HG02678 (cell line): ENCODE measurements at regions not wholly inside any gene's neighbourhood (a gene's known extent, or its start where the extent isn't known, plus 50 kb on each side); places are given as distances from the start of the nearest gene placed in this dataset.
"Not testable (repeated sequence)": the region's sequence is repeated elsewhere in the genome, so short reads cannot be mapped to it uniquely, and the experiment has no call there.

Experiments
- ATAC-seq: cut with Tn5 transposase; IDR thresholded peaks from one replicate; pipeline ENCODE4 v1.9.1; 2021; ENCODE audit warnings: mild to moderate bottlenecking, moderate library complexity; ENCODE audit not compliant: unreplicated experiment

DNA sequence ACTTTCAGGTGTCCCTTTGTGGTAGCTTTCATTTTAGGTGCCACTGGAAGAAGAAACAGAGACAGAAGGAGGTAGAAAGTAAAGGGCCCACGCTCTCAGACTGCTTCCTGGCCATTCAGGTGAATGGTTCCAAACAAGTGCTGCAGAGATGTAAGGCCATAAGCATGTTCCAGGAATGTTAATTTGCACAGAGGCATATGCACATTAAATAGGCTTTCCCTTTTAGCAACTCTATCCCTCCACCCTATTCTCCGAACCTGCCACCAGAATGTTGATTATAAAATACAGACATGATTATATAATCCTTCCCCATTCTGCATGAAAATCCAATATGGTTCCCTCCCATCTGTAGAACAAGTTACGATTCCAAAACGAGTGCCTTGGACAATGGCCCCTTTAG, 297.2 kb downstream of the C6orf118 start:
- no peak for ATAC-seq

DNA sequence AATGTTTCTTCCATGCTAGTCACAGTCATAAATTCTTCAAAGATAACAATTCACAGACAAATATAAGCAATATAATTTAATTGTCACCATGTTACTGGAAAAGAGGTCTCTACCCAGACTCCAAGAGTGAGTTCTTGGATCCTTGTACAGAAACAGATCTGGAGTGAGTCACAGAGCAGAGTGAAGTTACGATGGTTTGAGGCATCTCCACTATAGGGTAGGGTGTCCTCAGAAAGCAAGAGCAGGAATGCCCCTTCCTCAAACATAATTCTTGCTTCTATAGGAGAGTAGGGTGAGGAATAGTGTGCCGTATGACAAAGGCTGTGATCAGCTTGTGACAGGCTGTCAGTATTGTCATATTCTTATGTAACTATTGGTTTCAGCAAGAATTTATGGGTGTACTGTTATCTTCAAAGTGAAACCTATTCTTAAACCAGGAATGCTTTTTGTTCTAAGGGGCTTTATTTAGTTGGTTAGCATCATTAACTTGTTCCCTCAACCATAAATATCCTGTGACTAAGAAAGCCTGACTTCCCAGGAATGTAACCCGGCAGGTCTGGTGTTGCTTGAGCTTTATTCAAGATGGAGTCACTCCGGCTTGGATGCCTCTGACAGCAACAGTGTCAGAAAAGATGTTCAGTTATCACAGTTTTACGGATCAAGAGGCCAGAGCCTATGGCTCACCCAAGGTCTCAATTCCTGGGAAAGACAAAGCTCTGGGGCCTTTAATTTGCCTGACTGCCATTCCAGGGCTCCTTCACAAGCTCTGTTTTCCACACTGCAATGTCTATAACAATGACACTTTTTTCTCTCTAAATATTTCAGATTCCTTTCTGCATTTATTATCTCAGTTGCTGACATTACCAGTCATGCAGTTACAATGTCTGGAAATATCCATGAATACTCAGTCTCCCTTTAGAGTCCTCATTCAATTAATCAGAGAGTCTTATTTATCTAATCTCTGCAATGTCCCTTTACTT, 298.6 kb downstream of the C6orf118 start:
- no peak for ATAC-seq

DNA sequence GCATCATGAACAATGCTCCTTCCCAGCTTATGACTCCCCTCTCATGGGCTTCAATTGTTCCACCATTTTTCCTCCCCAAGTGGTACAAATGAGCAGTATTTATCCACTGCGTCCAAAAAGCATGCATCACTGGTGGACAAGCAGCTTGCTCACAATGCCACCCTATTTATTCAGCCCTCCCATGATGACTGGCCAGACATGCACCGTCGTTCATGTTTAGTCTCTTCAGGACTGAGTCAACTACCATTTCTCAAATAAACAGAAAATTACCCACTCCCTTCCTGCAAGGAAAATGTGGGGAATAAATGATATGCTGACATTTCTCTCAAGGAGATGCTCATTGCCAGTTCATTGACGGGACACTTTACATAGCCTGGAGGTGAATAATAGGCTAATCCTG, 300.4 kb downstream of the C6orf118 start:
- no peak for ATAC-seq

DNA sequence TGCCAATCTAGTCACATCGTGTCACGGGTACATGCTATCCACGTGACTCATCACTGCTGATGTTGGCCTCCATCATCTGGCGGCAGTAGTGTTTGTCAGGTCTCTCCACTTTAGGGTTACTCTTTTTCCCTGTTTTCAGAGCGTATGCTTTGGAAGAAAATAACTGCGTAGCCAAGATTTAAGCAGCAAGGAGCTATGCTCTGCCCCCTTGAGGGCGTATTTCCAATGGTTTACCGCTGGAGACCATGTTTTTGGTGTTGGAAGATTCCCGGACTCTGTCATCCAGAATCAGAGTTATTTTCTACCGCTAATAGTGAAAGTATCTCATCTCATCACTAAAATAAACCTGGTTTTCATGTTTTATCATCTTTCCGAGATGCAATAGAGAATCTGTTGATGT, 306.5 kb downstream of the C6orf118 start:
- ATAC-seq = no peak

DNA sequence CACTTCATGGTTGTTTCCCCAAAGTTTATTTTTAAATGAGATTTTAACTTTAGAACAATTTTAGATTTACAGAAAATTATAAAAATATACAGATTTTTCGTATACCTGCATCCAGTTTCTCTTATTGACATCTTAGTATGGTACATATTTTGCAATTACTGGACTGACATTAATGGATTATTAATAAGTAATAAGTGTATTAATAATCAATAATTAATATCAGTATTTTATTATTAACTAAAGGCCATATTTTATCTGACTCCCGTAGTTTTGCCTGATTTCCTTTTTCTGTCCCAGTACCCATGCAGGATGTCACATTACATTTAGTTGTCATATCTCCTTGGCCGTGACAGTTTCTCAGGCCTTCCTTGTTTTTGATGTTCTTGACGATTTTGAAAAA, 307.0 kb downstream of the C6orf118 start:
- ATAC-seq = no peak

DNA sequence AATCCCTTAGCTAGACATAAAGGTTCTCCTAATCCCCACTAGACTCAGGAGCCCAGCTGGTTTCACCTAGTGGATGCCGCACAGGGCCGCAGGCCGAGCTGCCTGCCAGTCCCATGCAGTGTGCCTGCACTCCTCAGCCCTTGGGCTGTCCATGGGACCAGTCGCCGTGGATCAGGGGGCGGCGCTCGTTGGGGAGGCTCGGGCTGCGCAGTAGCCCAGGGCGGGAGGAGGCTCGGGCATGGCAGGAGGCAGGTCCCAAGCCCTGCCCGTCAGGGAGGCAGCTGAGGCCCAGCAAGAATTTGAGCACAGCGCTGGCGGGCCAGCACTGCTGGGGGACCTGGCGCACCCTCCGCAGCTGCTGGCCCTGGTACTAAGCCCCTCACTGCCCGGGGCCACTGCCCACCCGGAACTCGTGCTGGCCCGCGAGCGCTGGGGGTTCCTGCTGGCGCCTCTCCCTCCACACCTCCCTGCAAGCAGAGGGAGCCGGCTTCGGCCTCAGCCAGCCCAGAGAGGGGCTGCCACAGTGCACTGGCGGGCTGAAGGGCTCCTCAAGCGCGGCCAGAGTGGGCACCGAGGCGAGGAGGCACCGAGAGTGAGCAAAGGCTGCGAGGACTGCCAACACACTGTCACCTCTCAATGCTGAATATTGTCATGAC, 307.8 kb downstream of the C6orf118 start:
- ATAC-seq = no peak

DNA sequence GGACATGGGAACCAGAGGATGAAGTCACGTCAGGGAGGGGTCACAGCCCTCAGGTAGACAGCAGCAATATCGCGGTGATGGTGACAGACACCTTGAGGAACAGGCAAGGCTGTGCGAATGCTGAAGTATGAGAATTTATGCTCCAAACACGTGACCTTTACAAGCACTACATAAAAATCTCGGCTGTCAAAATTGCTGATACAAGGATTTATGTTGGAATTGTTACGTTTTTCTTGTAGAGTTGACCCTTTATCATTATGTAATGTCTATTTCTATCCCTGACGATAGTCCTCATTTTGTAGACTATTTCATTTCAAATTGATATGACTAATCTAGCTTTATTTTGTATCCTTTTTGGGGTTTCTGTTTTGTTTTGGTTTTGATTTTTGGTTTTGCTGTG, 311.1 kb downstream of the C6orf118 start:
- ATAC-seq = no peak

DNA sequence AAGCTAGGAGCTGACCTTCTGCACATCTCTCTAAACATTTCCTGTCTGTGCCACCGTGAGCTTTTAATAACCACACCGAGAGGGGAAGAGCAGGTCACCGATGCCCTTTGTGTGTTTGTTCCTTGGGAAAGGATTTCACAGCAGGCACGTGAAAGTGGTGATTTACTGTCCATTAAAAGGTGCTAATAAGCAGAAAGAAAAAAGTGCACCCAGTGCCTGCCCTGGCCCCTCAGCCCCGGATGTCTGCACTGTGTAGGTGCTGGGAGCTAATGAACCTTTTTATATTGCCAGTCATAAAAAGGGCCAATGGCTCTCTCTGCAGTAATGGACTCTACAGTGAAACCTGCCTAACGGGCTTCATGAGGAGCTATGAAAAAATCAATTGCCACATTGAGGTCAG, 312.6 kb downstream of the C6orf118 start:
- ATAC-seq = no peak

DNA sequence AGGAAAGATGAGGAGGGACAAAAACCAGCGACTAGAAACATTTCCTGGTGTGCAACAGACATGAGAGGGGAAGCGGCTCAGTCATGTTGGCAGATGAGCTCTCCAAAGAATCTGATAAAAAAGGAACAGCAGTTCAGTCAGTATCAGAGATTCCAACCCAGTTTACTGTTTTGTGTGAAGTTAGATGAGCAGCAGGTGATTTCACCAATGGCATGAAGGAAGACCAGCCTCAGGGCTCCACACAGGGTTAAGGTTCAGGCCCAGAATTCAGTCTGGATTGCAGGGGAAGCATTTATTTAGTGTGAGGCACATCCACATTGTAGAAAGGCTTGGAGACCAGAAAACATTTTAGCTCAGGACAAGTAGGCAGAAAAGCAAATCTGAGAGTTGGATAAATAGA, 317.8 kb downstream of the C6orf118 start:
- ATAC-seq = no peak

DNA sequence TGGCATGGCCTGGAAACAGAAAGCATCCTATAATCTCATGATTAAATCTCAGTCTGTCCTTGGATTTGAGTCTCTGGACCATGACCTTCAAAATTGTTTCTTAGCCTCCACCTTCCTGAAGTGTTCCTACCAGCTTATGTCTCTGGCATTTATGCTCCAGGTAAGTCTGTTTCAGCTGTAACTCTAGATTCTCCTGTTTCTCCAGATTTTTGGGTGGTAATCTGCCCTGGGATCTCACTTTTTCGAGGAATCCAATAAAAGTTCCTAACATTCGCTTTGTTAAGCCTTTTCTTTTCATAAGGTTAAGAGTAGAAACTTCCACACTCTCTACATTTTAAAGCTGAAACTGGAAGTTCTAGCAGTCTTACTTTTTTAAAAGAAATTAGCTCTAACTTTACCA, 318.5 kb downstream of the C6orf118 start:
- no peak for ATAC-seq

DNA sequence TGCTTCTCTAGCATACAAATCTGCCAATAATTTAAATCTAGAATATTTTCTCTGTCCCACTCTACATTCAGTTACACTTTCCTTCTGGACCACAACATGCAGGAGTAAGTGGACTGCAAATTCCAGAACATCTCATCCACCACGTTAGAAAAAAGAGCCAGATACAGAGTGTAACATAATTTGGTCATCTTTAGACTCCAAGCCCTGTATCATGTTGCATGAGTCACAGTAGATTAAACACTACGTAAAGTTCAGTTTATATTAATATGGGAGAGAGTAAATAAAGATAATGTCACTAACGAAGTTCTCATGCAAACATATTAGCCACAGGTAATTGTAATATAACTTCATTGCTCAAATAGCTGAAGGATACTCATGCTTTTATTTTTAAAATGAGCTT, 327.0 kb downstream of the C6orf118 start:
- ATAC-seq = no peak

DNA sequence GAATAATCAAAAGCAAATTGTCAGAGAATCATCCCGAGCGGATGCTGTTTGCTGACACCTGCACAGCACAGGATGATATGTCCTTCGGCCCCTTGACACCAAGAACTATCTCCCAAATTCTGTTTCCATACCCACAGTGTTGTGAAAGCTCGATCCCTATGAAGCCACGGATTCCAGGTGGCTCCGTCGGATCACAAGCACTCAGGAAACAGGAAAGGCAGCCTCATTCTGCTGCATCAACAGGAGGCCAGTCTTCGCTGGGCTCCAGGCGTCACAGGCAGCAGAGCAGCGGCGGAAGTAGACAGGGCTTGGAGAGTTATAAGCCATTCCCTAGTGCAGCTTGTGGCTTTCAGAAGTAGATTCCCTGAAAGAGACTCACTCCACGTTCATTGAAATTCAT, 342.3 kb downstream of the C6orf118 start:
- ATAC-seq = no peak

DNA sequence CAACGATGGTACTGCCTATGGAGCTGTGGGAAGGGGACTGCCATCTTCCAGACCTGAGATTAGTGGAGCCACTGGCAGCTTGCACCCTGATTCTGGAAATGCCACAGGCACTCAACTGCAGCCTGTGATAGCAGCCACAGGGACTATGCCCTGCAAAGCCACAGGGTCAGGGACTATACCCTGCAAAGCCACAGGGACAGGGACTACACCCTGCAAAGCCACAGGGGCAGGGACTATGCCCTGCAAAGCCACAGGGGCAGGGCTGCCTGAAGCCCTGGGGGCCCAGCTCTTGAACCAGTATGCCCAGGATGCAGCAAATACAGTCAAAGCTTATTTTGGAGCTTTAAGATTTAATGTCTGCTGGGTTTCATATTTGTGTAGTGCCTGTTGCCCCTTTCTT, 346.6 kb downstream of the C6orf118 start:
- no peak for ATAC-seq

DNA sequence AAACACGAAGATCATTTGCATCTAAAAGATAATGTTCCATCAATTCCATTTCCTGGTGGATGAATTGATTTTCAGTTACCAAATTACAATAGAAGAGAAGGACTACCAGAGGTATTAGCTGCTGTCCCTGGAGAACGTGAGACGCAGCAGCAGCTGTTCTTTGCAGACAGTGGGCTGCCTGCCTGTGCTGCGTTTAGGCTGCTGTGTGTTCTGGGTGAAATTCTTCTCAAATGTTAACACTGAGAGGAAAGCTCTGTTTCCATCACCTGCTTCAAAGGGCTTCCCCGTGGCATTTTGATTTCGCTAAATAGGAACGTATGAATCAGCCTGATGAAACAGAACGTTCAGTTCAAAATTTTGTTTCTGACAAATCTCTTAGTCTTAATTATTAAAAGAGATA, 362.2 kb downstream of the C6orf118 start:
- no peak for ATAC-seq

DNA sequence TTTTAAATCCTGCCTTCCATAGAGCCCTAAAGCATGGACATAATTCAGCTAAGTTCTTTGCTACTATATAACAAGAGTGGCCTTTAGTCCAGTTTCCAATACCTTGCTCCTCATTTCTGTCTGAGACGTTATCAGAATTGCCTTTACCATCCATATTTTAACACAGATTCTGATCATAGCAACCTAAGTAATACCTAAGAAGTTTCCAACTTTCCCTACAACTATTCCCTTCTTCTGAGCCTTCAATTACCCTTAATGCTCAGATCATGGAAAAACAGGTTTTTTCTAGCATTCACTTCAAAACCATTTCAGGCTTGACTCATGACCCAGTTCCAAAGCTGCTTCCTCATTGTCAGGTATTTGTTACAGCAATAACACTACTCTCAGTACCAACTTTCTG, 367.1 kb downstream of the C6orf118 start:
- ATAC-seq = no peak

DNA sequence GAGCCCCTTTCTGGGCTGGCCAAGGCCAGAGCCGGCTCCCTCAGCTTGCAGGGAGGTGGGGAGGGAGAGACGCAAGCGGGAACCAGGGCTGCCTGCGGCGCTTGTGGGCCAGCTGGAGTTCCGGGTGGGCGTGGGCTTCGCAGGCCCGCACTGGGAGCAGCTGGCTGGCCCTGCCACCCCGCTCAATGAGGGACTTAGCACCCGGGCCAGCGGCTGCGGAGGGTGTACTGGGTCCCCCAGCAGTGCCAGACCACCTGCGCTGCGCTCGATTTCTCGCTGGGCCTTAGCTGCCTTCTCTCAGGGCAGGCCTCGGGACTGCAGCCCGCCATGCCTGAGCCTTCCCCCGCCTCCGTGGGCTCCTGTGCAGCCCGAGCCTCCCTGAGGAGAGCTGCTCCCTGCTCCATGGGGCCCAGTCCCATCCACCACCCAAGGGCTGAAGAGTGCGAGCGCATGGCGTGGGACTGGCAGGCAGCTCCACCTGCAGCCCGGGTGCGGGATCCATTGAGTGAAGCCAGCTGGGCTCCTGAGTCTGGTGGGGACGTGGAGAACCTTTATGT, 376.1 kb downstream of the C6orf118 start:
- ATAC-seq = not testable (repeated sequence)

DNA sequence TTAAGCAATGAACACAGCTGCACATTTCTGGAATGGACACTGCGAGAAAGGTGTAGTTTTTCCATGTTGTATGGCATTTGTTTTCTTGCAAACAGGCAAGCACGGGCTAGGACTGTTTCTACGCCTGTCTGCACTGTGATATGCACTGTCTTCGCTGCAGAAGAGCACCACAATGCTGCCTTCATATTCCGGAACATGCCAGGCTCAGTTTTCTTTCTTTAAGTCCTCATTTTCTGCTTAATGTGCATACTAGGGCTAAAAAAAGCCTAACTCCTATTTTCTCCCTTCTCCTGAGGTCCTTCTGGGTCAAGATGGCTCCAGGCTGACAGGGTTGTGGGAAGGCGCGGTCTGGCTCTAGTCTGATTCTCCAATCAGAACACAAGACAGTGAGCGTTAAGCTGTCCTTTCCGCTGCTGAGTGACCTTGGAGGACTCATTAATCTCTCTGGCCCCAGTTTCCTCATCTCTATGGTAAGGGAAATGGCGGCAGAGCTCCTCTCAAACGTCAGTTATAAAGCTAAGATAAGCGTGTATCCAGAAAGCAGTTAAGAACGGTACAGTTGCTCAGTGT, 379.9 kb downstream of the C6orf118 start:
- ATAC-seq = no peak

DNA sequence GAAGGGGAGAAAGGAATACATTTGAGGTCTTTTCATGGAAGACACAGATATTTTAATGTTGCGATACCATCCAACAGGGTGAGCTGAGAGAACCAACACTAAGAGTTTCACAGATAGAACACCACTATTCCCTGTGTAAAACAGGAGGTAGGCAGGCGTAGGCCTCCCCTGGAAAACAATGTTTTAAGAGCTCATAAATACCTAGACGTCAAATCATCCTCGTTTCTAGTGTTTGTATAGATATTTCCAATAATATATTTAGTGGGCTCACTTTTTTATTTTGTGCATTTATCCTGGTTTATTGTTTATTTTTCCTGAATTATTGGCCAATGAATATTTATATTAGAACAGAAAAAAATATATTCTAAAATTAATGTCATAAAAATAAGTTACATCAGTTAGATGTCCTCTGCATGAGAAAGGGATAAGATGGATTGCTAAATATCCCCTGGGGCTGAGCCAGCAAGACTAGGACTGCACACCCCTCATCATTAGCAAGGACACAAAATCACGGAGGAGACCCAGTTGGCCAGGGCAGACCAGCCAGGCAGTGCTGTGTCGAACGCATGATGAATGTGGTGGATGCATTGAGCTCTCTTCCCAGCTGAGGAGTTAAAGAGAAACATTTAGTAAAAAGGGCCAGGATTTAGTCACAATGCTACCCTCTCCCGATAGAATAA, 380.5 kb downstream of the C6orf118 start:
- no peak for ATAC-seq

DNA sequence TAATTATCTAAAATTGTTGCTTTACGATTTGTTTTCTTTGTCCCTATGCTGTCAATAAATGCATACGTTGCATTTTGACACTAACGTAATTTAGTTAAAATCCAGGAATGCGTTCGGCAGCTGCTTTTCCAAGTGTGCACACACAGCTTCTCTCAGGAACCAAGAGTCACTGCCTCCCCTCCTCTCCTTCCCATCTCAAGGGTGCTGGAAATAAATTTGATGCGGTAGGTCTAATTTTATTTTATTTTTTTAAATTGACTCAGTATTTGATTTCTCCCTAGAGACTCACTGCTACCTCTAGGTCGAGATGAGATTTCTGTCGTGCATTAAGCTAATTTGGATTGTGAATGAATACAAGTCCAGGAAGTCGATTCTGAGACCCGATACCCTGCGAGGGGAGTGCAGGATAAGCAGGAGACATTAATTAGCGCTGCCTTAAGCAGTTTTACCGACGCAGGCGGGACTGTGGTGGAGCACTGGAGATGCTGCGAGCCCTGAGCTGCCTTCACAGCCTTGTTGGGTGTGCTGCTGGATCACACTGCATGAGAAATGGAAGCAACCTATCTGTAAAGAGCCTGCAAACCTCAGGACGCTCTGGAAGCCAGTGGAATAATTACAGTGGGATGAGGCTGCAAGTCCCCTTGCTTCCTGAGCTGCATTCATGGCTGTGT, 381.2 kb downstream of the C6orf118 start:
- ATAC-seq = no peak

DNA sequence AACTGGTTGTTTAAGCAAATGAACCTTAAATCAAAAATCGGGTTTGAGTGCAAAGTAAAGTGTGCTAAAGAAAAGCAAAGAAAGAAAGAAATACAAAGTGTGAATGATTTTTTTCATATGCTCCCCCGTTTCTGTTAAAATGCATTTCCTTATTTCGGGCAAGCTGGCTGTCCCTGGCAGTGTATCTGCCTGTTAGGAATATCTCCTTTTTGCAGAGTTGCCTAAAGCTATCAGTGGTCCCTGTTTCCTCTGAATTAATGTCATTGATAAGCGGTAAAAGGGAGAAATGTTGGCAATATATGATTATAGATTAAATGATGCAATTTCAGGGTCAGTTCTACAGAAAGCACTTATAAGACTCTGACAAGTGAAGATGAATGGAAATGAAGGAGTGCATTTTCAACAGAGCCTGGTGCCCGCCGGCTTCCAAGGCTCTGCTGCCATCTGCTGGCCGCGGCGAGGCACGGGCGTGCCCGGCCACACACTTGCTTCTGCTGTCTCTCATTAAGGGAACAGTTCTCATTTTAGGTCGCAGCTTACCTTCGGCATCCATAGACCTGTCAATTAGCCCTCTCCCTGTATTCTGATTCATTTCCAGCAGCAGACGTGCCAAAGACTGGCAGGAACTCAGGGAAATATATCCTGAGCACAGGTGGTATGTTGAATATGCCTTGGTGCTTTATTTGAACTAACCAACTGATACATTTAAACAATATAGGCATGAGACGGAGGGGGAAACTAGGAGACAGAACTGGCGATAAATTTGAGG, 381.9 kb downstream of the C6orf118 start:
- peak; percentile 91 for ATAC-seq
